Activated T-cell treated with anti-CD3 and anti-CD28 coated beads for 48 hours (primary cell): ENCODE measurements at regions not wholly inside any gene's neighbourhood (a gene's known extent, or its start where the extent isn't known, plus 50 kb on each side); places are given as distances from the start of the nearest gene placed in this dataset.

Experiments
- DNase-seq: peaks from one replicate; pipeline ENCODE4 v3.0.0-alpha.2; 2020; ENCODE audit warnings: low read depth

- DNase-seq, result no peak
These were observed 50.6 kb upstream of the IFNGR1 start for GRCh38 chr6:137269803-137270202.

GRCh38 chr6:137269347-137269746 is 50.2 kb upstream of the IFNGR1 start:
- no peak for DNase-seq
